Endothelial cell of umbilical vein (primary cell): ENCODE measurements at regions not wholly inside any gene's neighbourhood (a gene's known extent, or its start where the extent isn't known, plus 50 kb on each side); places are given as distances from the start of the nearest gene placed in this dataset.

Source experiments
- BruUV-seq: library from RNA; stranded (reverse); fragments of 400-500 nt; replicated peaks from 2 replicates; lab custom pipeline; 2021; lab: Mats Ljungman, UMichigan
- CTCF ChIA-PET: fragments of 300-600, 350-600 bp; sonication (Branson Sonifier 250); formaldehyde crosslinking; loops from one replicate; lab custom pipeline; 2021; ENCODE audit warnings: antibody characterized with exemption, inconsistent platforms; lab: Charles Lee
- POLR2A ChIA-PET: fragments of 300-600, 350-600 bp; sonication (Branson Sonifier 250); formaldehyde crosslinking; loops from one replicate; lab custom pipeline; 2021; ENCODE audit warnings: antibody characterized with exemption, inconsistent platforms; lab: Charles Lee
- DNase-seq: peaks from one replicate; pipeline ENCODE4 v3.0.0-alpha.2; 2011; ENCODE audit warnings: low read depth, low spot score
- FAIRE-seq: peaks from 2 replicates; lab custom pipeline; 2011; peaks lifted over from hg19 to GRCh38; lab: Jason Lieb, UNC
- H2AFZ ChIP-seq: 2 replicates; pipeline ENCODE4 v1.6.0; 2012; ENCODE audit warnings: low read depth, low read length, control low read depth, inconsistent platforms
- H3K27ac ChIP-seq: 2 replicates; pipeline ENCODE4 v1.5.1; 2011; ENCODE audit warnings: low read depth, mild to moderate bottlenecking, control low read depth, low read length, moderate library complexity; ENCODE audit not compliant: insufficient read depth
- H3K27me3 ChIP-seq, 2 experiments: 2 replicates each; pipeline versions ENCODE4 v1.6.0 to v1.6.1; 2011; ENCODE audit warnings: low read length in 2 of 2, mixed read lengths in 1 of 2; ENCODE audit not compliant: control insufficient read depth in 2 of 2, insufficient read depth in 2 of 2
- H3K36me3 ChIP-seq, 2 experiments: 2 replicates in 1 of 2; 3 replicates in 1 of 2; pipeline ENCODE4 v1.5.1; 2011; ENCODE audit warnings: low read length in 2 of 2, mild to moderate bottlenecking in 1 of 2, moderate library complexity in 1 of 2; ENCODE audit not compliant: control insufficient read depth in 2 of 2, insufficient read depth in 2 of 2; ENCODE audit errors: extremely low read depth in 1 of 2
- H3K4me1 ChIP-seq: 3 replicates; pipeline ENCODE4 v1.5.1; 2011; ENCODE audit warnings: mild to moderate bottlenecking, low read length; ENCODE audit not compliant: control insufficient read depth, insufficient read depth; ENCODE audit errors: extremely low read depth
- H3K4me2 ChIP-seq: 2 replicates; pipeline ENCODE4 v1.6.1; 2011; ENCODE audit warnings: low read length, control low read depth, mixed read lengths; ENCODE audit not compliant: insufficient read depth
- H3K4me3 ChIP-seq, 3 experiments: fragments of 200-600 bp in 1 of 3; sonication (generic), shearing (Covaris generic) in 1 of 3; replicated peaks in 1 of 3; 2 replicates each; pipeline ENCODE4 v1.5.1; 2011 to 2016; ENCODE audit warnings: control low read depth in 3 of 3, low read length in 3 of 3, mild to moderate bottlenecking in 2 of 3, inconsistent platforms in 1 of 3, low read depth in 1 of 3, moderate library complexity in 1 of 3; ENCODE audit not compliant: insufficient read depth in 1 of 3
- H3K79me2 ChIP-seq: 2 replicates; pipeline ENCODE4 v1.6.0; 2012; ENCODE audit warnings: low read length, inconsistent platforms; ENCODE audit not compliant: control insufficient read depth, insufficient read depth
- H3K9ac ChIP-seq: replicated peaks from 2 replicates; pipeline ENCODE3; 2011; ENCODE audit warnings: low read length, control low read depth; ENCODE audit not compliant: insufficient read depth; ENCODE audit errors: extremely low read depth
- H3K9me1 ChIP-seq: replicated peaks from 3 replicates; pipeline ENCODE4 v1.6.0; 2011; ENCODE audit warnings: mild to moderate bottlenecking, low read length; ENCODE audit not compliant: control insufficient read depth, insufficient read depth; ENCODE audit errors: extremely low read depth
- H3K9me3 ChIP-seq: replicated peaks from 2 replicates; pipeline ENCODE4 v1.5.1; 2012; ENCODE audit warnings: low read length, inconsistent platforms; ENCODE audit not compliant: control insufficient read depth, insufficient read depth
- H4K20me1 ChIP-seq: replicated peaks from 2 replicates; pipeline ENCODE3; 2011; ENCODE audit warnings: mild to moderate bottlenecking, low read length; ENCODE audit not compliant: control insufficient read depth, insufficient read depth; ENCODE audit errors: extremely low read depth
- EZH2 ChIP-seq: IDR thresholded peaks from 2 replicates; pipeline ENCODE4 v1.6.1; 2012; ENCODE audit warnings: borderline replicate concordance, low read depth, mild to moderate bottlenecking, moderate library complexity, low read length, inconsistent platforms; ENCODE audit not compliant: severe bottlenecking
- FOS ChIP-seq: IDR thresholded peaks from 2 replicates; pipeline ENCODE4 v1.6.1; 2011; ENCODE audit warnings: mild to moderate bottlenecking, low read length, moderate library complexity, borderline replicate concordance; ENCODE audit not compliant: insufficient read depth
- GATA2 ChIP-seq: IDR thresholded peaks from 2 replicates; pipeline ENCODE4 v1.7.0; 2011; ENCODE audit warnings: low read depth, mild to moderate bottlenecking, moderate library complexity, mixed read lengths, low read length; ENCODE audit not compliant: insufficient read length, insufficient read depth
- JUN ChIP-seq: IDR thresholded peaks from 2 replicates; pipeline ENCODE4 v1.6.1; 2011; ENCODE audit warnings: borderline replicate concordance, low read depth; ENCODE audit not compliant: insufficient read length, insufficient read depth
- MYC ChIP-seq: IDR thresholded peaks from one replicate; pipeline ENCODE4 v1.6.1; 2011; ENCODE audit warnings: mild to moderate bottlenecking, low read depth, low read length
- POLR2A ChIP-seq: IDR thresholded peaks from 2 replicates; pipeline ENCODE4 v1.6.1; 2012; ENCODE audit warnings: low read depth, mild to moderate bottlenecking, control low read depth, low read length
- POLR2AphosphoS5 ChIP-seq: IDR thresholded peaks from 2 replicates; pipeline ENCODE4 v1.6.1; 2012; ENCODE audit warnings: low read depth, mild to moderate bottlenecking, control low read depth, low read length, moderate library complexity; ENCODE audit not compliant: insufficient read depth
- dilution Hi-C: fragments of 300-500 bp; cut with MboI; formaldehyde crosslinking; loops from one replicate; pipeline ENCODE4 v1.15.0; 2019; ENCODE audit warnings: low sequenced_read_pairs; ENCODE audit not compliant: extremely low pct_ligation_motif_present
- intact Hi-C: fragments of 100-400 bp; cut with micrococcal nuclease; formaldehyde crosslinking; loops from one replicate; pipeline ENCODE4 v1.10.0; 2022
- TF ChIP-seq, protein P1 (sequence below), 2 donors: IDR thresholded peaks; 1 replicate in 1 of 2; 2 replicates in 1 of 2; pipeline ENCODE4 v1.5.1; 2011; ENCODE audit warnings: low read length in 2 of 2, mild to moderate bottlenecking in 2 of 2, moderate library complexity in 2 of 2, control low read depth in 1 of 2, inconsistent platforms in 1 of 2, low read depth in 1 of 2; ENCODE audit not compliant: insufficient read depth in 1 of 2; ENCODE audit errors: extremely low read depth in 1 of 2
- TF ChIP-seq, protein P2 (sequence below): IDR thresholded peaks from 2 replicates; pipeline ENCODE4 v1.6.1; 2011; ENCODE audit not compliant: insufficient read depth, insufficient read length

DNA sequence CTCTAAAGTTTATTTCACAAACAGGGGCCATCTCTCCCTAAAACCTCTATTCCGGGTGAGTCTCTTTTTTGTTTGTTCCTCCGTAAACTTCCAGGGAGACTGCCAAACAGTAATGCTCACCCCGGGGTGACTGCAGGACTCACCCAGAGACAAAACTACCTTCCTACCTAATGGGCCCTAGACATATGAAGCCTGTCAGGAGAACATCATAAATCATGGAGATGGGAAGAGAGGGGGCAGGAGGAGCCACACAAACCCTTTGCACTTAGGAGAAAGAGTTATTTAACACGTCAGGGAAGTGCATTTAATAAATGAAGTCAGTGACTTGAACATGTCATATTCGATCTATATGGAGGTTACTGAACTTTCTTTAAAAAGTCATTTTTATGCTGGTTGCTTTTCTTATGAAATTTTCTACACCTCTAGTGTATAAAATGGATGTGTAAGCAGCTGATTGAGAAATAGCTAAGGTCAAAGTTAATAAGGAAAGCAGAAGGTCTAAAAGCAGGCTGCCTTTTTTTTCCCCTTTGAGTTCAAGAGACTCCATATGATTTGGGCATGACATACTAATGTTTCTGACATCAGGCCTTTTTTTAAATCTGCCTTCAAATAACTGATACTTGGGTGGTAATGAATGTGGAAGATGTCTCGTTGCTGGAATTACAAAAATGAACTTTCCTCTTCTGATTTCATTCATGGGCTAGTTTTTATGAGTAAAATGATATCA lies 286.9 kb upstream of the USP25 start:
- H3K79me2 ChIP-seq = no peaks in the 10 kb centered on the region
- no peaks in the 10 kb centered on the region for H3K36me3 ChIP-seq
- no peaks in the 10 kb centered on the region for H4K20me1 ChIP-seq
- no peaks in the 10 kb centered on the region for H3K4me1 ChIP-seq
- FAIRE-seq = no peak
- POLR2A ChIA-PET = no interaction called here
- TF ChIP-seq EZH2 (no peak), POLR2A (no peak), POLR2AphosphoS5 (no peak), FOS (no peak), GATA2 (no peak), MYC (no peak), JUN (no peak)
- TF ChIP-seq, protein P1, sequence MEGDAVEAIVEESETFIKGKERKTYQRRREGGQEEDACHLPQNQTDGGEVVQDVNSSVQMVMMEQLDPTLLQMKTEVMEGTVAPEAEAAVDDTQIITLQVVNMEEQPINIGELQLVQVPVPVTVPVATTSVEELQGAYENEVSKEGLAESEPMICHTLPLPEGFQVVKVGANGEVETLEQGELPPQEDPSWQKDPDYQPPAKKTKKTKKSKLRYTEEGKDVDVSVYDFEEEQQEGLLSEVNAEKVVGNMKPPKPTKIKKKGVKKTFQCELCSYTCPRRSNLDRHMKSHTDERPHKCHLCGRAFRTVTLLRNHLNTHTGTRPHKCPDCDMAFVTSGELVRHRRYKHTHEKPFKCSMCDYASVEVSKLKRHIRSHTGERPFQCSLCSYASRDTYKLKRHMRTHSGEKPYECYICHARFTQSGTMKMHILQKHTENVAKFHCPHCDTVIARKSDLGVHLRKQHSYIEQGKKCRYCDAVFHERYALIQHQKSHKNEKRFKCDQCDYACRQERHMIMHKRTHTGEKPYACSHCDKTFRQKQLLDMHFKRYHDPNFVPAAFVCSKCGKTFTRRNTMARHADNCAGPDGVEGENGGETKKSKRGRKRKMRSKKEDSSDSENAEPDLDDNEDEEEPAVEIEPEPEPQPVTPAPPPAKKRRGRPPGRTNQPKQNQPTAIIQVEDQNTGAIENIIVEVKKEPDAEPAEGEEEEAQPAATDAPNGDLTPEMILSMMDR (IDR thresholded peaks at IDR 0.05; ENCODE audit: extremely low read depth in 1 of 2, insufficient read depth in 1 of 2, low read depth in 1 of 2, low read length in 2 of 2) = no peak
- TF ChIP-seq, protein P2, sequence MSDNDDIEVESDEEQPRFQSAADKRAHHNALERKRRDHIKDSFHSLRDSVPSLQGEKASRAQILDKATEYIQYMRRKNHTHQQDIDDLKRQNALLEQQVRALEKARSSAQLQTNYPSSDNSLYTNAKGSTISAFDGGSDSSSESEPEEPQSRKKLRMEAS = no peak
- no peak overlapping the region for H3K4me3 ChIP-seq
- BruUV-seq = no TSS peak
- H3K9ac ChIP-seq = no peak overlapping the region
- no peak for DNase-seq
- H3K4me2 ChIP-seq = no peak overlapping the region
- dilution Hi-C loops (no loop called here), intact Hi-C loops (no loop called here)
- CTCF ChIA-PET = no interaction called here
- H3K27ac ChIP-seq = no peak overlapping the region
- no peaks in the 10 kb centered on the region for H3K9me1 ChIP-seq
- no peaks in the 10 kb centered on the region for H3K9me3 ChIP-seq
- H2AFZ ChIP-seq = no peak overlapping the region
- no peaks in the 10 kb centered on the region for H3K27me3 ChIP-seq
